ENCODE measurements at regions not wholly inside any gene's neighbourhood (a gene's known extent, or its start where the extent isn't known, plus 50 kb on each side); places are given as distances from the start of the nearest gene placed in this dataset.

GRCh38 chr6:134864558-134864957 lies 85.3 kb downstream of the ALDH8A1 start:
- TF ChIP-seq, protein P1, sequence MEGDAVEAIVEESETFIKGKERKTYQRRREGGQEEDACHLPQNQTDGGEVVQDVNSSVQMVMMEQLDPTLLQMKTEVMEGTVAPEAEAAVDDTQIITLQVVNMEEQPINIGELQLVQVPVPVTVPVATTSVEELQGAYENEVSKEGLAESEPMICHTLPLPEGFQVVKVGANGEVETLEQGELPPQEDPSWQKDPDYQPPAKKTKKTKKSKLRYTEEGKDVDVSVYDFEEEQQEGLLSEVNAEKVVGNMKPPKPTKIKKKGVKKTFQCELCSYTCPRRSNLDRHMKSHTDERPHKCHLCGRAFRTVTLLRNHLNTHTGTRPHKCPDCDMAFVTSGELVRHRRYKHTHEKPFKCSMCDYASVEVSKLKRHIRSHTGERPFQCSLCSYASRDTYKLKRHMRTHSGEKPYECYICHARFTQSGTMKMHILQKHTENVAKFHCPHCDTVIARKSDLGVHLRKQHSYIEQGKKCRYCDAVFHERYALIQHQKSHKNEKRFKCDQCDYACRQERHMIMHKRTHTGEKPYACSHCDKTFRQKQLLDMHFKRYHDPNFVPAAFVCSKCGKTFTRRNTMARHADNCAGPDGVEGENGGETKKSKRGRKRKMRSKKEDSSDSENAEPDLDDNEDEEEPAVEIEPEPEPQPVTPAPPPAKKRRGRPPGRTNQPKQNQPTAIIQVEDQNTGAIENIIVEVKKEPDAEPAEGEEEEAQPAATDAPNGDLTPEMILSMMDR (IDR thresholded peaks at IDR 0.05) = no peak
- TF ChIP-seq POLR2A (IDR thresholded peaks at IDR 0.05) = no peak

All from uterus (tissue), 2 donors.